OCI-LY3 (cell line): ENCODE measurements at regions not wholly inside any gene's neighbourhood (a gene's known extent, or its start where the extent isn't known, plus 50 kb on each side); places are given as distances from the start of the nearest gene placed in this dataset.

Source experiments
- H2AFZ ChIP-seq: fragments of 200-600, 300-600 bp; shearing (Covaris generic); 2 replicates; pipeline ENCODE4 v1.6.0; 2014; ENCODE audit warnings: antibody characterized with exemption, low read depth, low read length
- H3K27ac ChIP-seq: fragments of 200-600, 300-600 bp; sonication (generic); 2 replicates; pipeline ENCODE4 v1.5.1; 2014; ENCODE audit warnings: mild to moderate bottlenecking, low read length, moderate library complexity, mixed read lengths
- H3K27me3 ChIP-seq: fragments of 200-600, 300-600 bp; sonication (generic); 2 replicates; pipeline ENCODE4 v1.6.1; 2014; ENCODE audit warnings: low read depth, low read length, mixed read lengths
- H3K36me3 ChIP-seq: fragments of 200-600, 300-600 bp; sonication (generic); replicated peaks from 2 replicates; pipeline ENCODE3; 2014; ENCODE audit warnings: low read depth, low read length, mixed read lengths
- H3K4me1 ChIP-seq: fragments of 300-600, 200-600 bp; sonication (generic); 2 replicates; pipeline ENCODE4 v1.6.1; 2014; ENCODE audit warnings: low read length, mixed read lengths
- H3K4me2 ChIP-seq: fragments of 200-600, 300-600 bp; sonication (generic); 2 replicates; pipeline ENCODE4 v1.6.1; 2014; ENCODE audit warnings: low read length, mixed read lengths
- H3K4me3 ChIP-seq: fragments of 300-600, 200-600 bp; sonication (generic); 2 replicates; pipeline ENCODE4 v1.5.1; 2014; ENCODE audit warnings: antibody characterized with exemption, mild to moderate bottlenecking, low read length, moderate library complexity
- H3K79me2 ChIP-seq: fragments of 300-600, 200-600 bp; shearing (Covaris generic); 2 replicates; pipeline ENCODE4 v1.6.1; 2014; ENCODE audit warnings: mild to moderate bottlenecking, low read length, mixed read lengths
- H3K9ac ChIP-seq: fragments of 300-600, 200-600 bp; shearing (Covaris generic); 2 replicates; pipeline ENCODE4 v1.6.0; 2014; ENCODE audit warnings: mild to moderate bottlenecking, low read length, moderate library complexity
- H3K9me3 ChIP-seq: fragments of 200-600, 300-600 bp; shearing (Covaris generic); 2 replicates; pipeline ENCODE4 v1.6.1; 2014; ENCODE audit warnings: low read length, mixed read lengths; ENCODE audit not compliant: insufficient read depth
- H4K20me1 ChIP-seq: fragments of 200-600, 300-600 bp; sonication (generic); 2 replicates; pipeline ENCODE4 v1.6.1; 2016; ENCODE audit warnings: low read length, mixed read lengths; ENCODE audit not compliant: insufficient read depth
- CTCF ChIP-seq: fragments of 200-600, 300-600 bp; sonication (generic); IDR thresholded peaks from 2 replicates; pipeline ENCODE4 v1.5.1; 2014; ENCODE audit warnings: antibody characterized with exemption, low read length, low read depth
- EZH2phosphoT487 ChIP-seq: fragments of 200-600 bp; shearing (Covaris generic); IDR thresholded peaks from 2 replicates; pipeline ENCODE4 v1.6.1; 2018; ENCODE audit warnings: antibody characterized with exemption, mixed run types, low read depth

DNA sequence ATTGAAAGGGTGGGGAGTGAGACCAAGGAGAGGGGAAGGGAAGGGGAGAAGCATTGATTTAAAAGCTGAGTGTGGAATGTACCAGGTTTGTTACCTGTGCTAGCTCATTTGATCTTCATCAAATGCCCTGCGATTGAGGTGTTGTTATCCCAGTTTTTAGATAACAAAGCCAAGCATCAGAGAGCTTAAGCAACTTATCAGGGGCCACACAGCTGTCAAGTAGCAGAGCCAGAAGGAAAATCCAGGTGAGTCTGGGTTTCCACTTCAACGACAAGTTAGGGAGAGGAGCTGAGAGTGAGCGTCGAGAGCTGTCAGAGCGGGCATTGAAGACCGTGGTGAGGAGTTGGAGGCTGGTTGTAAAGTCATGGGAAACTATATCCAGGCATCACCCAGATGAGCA, 146.9 kb upstream of the IRF2BP2 start:
- Histone ChIP-seq H3K27ac (no peak overlapping the region), H3K79me2 (no peaks in the 10 kb centered on the region), H4K20me1 (no peaks in the 10 kb centered on the region), H2AFZ (no peak overlapping the region), H3K4me2 (no peak overlapping the region), H3K27me3 (peaks cover 45% of the 10 kb centered on the region), H3K36me3 (no peaks in the 10 kb centered on the region), H3K9ac (no peak overlapping the region), H3K9me3 (no peaks in the 10 kb centered on the region), H3K4me1 (no peaks in the 10 kb centered on the region), H3K4me3 (no peak overlapping the region)
- TF ChIP-seq EZH2phosphoT487 (no peak), CTCF (no peak)

GRCh38 chr1:234756066-234756774, 146.2 kb upstream of the IRF2BP2 start:
- peaks cover 45% of the 10 kb centered on the region for H3K27me3 ChIP-seq
- no peak overlapping the region for H3K27ac ChIP-seq
- H3K9me3 ChIP-seq, result no peaks in the 10 kb centered on the region
- no peaks in the 10 kb centered on the region for H3K79me2 ChIP-seq
- H3K4me1 ChIP-seq, result no peaks in the 10 kb centered on the region
- H3K4me2 ChIP-seq, result no peak overlapping the region
- TF ChIP-seq CTCF (no peak), EZH2phosphoT487 (no peak)
- no peak overlapping the region for H2AFZ ChIP-seq
- no peaks in the 10 kb centered on the region for H4K20me1 ChIP-seq
- no peak overlapping the region for H3K4me3 ChIP-seq
- H3K36me3 ChIP-seq, result no peaks in the 10 kb centered on the region
- H3K9ac ChIP-seq, result no peak overlapping the region

GRCh38 chr1:234755449-234755863, 145.5 kb upstream of the IRF2BP2 start:
- no peaks in the 10 kb centered on the region for H3K36me3 ChIP-seq
- no peak overlapping the region for H3K9ac ChIP-seq
- H3K4me1 ChIP-seq, result no peaks in the 10 kb centered on the region
- H3K27ac ChIP-seq, result no peak overlapping the region
- TF ChIP-seq CTCF (no peak), EZH2phosphoT487 (no peak)
- H4K20me1 ChIP-seq, result no peaks in the 10 kb centered on the region
- no peak overlapping the region for H2AFZ ChIP-seq
- no peak overlapping the region for H3K4me2 ChIP-seq
- no peaks in the 10 kb centered on the region for H3K9me3 ChIP-seq
- peaks cover 45% of the 10 kb centered on the region for H3K27me3 ChIP-seq
- no peak overlapping the region for H3K4me3 ChIP-seq
- no peaks in the 10 kb centered on the region for H3K79me2 ChIP-seq

GRCh38 chr1:234753979-234754378, 144.0 kb upstream of the IRF2BP2 start:
- H3K9ac ChIP-seq, result no peak overlapping the region
- H3K27ac ChIP-seq, result no peak overlapping the region
- no peaks in the 10 kb centered on the region for H3K79me2 ChIP-seq
- H2AFZ ChIP-seq, result no peak overlapping the region
- H3K9me3 ChIP-seq, result no peaks in the 10 kb centered on the region
- H3K27me3 ChIP-seq, result peaks cover 42% of the 10 kb centered on the region
- no peaks in the 10 kb centered on the region for H4K20me1 ChIP-seq
- H3K4me2 ChIP-seq, result no peak overlapping the region
- no peaks in the 10 kb centered on the region for H3K36me3 ChIP-seq
- no peak overlapping the region for H3K4me3 ChIP-seq
- TF ChIP-seq EZH2phosphoT487, result no peak
- H3K4me1 ChIP-seq, result no peaks in the 10 kb centered on the region
